GM19397 (cell line): ENCODE measurements at regions not wholly inside any gene's neighbourhood (a gene's known extent, or its start where the extent isn't known, plus 50 kb on each side); places are given as distances from the start of the nearest gene placed in this dataset.

Source experiments
- ATAC-seq: cut with Tn5 transposase; IDR thresholded peaks from one replicate; pipeline ENCODE4 v1.9.1; 2021; ENCODE audit warnings: mild to moderate bottlenecking, moderate library complexity; ENCODE audit not compliant: unreplicated experiment

DNA sequence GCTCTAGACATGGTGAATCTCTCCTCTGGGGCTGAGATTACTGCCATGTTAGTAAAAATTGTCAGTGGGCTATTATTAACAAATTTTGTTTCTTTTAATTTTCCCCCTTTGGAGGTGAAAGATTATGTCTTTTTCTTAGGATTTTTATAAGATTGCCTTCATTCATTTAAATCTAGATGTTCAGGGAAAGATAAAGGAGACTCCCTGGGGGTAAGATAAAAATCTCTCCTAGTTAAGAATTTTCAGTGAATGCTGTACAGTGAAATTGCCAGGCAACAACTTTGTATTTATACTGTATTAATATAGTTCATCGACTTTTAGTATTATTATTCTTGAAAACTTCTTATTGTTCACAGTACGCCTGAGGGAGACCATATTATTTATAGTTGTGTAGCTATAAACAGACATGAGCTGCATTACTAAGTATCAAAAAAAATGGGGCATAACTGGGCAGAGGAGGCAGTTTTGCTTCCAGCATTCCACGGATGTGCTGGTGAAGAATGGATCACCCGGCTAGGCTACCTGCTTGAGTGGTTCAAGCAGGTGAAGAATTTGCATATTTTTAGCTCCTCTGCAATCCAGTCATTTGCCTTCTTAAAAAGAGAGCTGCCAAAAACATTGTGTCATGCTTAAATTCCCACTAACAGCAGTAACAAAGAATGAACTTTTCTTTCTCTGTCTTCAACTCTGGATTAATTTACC, 552.1 kb downstream of the DNAJB9 start:
- ATAC-seq, result no peak

DNA sequence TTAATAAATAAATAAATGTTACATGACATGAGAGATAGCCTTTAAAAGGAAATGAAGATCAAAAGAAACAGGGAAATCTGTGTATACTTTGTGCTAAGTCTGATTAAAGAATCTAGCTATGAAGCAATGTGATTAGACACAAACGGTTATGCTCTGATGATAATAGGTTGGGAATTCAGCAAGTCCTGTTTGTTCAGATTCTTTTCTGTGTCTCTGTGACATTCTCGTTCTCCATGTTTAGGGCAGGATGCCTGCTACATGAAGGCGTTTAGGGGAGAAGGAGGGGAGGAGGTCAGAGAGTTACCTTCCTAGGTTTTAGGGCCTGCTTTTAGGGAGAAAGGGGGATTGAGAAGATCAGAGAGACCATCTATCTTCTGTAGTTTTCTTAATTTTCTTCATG, 555.3 kb downstream of the DNAJB9 start:
- no peak for ATAC-seq

DNA sequence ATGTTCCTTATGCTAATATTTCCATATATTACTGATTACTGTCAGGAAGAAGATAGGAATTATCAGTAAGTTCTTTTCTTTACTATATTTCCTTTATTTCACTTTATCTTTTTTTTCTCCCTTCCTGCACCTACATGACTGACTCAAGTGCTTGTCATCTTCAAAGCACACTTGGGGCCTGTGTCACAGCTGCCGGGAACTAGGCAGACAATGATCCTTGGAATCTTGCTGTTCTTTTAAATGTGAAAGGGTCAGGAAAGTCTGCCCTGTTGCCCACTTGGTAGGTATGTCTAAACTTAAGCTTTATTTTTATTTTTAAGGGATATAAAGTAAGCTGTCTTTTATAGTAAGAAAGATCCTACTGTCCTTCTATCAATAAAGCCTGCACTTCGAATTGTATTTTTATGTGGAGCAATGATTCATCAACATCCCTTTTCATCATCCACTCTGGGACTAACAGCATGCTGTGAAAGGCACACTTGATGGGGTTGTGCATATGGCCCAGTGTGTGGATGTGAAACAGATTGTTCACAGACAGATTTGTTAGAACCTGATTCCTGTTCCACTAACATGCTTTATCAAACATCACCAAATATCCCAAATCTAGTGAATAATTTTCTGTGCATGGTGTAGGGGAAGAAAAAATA, 556.9 kb downstream of the DNAJB9 start:
- no peak for ATAC-seq

GRCh38 chr7:109127145-109127544, 557.5 kb downstream of the DNAJB9 start:
- ATAC-seq, result no peak

GRCh38 chr7:109131141-109131540, 561.5 kb downstream of the DNAJB9 start:
- no peak for ATAC-seq

GRCh38 chr7:109136893-109137292, 567.2 kb downstream of the DNAJB9 start:
- ATAC-seq, result no peak

DNA sequence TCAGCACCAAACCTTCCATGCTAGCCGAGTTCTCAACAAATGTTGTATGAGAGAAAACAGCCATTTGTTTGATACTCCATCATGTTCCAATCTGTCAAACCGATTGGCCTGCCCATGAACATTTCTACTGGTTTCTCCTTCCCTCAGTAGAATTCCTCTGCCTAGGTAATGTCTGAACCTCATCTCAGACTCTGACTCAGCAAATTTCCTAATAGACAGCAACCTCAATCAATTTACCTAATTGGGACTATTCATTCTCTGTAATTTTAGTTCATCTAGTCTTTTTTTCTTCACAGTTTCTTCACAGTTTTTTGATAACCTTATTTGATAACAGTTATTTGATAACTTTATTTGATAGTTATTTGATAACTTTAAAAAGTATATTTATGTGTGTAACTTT, 585.1 kb downstream of the DNAJB9 start:
- no peak for ATAC-seq

- ATAC-seq, result no peak
Observed at GRCh38 chr7:109158246-109158645, 588.6 kb downstream of the DNAJB9 start.

- ATAC-seq, result no peak
Observed at GRCh38 chr7:109176661-109177060, 607.0 kb downstream of the DNAJB9 start.

DNA sequence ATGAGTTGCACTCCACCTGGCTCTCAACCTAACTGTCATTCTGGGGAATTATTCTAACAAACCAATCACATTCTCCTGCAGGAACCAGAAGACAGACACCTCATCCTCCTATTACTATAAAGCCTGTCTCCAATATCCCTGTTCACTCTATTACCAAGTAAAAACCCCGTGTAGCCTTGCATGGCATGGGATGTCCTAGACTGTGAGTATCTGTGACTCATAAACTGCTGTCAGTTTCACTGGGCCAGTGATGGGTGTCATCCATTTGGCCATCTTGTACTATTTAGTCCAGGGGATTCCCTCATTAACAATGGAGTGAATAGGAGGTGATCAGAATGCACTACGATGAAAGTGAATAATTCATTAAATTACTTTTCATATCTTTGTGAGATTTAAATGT, 608.7 kb downstream of the DNAJB9 start:
- ATAC-seq, result no peak

- no peak for ATAC-seq
Observed at GRCh38 chr7:109179601-109180000, 609.9 kb downstream of the DNAJB9 start.

GRCh38 chr7:109190766-109191398, 621.2 kb downstream of the DNAJB9 start:
- no peak for ATAC-seq

DNA sequence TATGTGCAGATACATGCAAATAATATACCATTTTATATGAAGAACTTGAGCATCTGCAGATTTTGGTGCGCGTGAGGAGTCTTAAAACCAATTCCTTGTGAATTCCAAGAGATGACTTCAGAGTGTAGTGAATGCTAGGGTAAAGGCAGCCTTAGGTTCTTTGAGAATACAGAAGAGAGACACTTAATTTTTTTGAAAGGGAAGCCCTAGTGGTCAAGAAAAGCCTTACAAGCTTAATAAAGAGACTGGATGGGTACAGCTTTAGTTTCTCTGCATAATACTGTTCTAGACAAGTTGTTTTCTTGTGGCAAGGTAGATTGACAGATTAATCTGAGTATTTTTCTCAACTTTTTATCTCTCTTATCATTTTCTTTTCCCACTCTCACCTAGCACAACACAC, 636.5 kb downstream of the DNAJB9 start:
- no peak for ATAC-seq

- no peak for ATAC-seq
Observed at GRCh38 chr7:109213081-109213480, 643.4 kb downstream of the DNAJB9 start.

DNA sequence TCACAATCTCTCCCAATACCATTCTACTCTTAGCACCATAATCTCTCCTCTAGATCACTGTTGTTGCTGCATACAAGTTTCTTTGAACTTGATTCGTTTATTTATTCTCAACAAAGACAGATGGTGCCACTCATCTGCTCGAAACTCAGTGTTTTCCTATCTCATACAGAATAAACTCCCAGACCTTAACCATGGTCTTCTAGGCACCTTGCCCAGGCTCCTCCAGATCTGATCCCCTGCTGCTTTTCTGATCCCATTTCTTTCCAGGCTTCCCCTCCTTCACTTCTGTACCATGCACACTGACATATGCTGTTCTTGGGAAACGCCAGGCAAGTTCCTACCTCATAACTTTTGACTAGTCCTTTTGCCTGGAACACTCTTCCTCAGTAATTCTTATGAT, 645.7 kb downstream of the DNAJB9 start:
- ATAC-seq, result no peak

DNA sequence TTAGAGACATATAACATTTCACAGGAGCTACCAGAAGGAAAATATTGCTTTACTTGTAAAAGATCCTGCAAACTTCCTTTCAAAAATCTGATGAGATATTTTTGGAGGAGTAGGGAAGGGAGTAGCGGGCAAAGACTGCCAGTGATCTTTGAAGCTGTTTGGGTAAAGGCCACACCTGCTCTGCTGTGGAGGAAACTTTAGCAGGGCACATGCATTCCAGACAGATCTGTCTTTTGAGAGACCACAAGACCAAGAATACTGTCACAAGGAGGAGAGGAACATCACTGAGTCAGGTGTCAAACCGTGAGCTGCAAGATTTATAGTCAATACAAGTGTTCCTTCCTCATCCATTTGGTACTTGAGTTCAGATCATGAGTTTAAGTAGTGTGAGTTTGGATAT, 654.4 kb downstream of the DNAJB9 start:
- no peak for ATAC-seq

GRCh38 chr7:109226699-109227098, 657.0 kb downstream of the DNAJB9 start:
- no peak for ATAC-seq

- ATAC-seq, result no peak
Observed at GRCh38 chr7:109235316-109235715, 665.6 kb downstream of the DNAJB9 start.

DNA sequence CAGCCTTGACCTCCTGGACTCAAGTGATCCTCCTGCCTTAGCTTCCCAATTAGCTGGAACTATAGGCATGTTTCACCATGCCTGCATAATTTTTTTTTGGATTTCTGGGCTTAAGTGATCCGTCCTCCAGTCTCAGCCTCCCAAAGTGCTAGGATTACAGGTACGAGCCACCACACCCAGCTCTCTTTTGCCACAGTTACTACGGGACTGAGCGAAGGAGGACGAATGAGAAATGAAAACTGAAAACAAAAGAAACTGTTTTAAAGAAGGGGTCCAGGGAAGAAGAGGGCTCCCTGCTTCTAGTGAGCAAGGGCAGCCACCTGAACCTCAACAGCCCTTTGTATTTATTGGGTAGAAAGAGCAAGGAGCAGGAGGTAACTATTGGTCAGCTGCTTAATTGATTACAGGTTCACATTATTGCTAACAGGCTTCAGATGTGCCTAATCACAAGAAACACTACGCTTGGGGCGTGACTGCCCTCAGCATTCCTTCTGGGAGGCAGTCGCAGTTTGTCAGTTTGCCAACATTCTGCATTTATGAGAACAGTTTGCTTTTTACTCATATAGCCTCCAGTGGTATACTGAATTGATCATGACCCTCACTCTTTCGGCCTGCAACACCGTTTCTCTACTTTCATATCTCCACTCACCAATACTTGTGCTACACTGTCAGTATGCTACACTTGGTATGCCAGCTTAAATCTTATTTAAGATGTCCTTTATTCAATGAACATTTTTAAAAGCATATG, 676.8 kb downstream of the DNAJB9 start:
- ATAC-seq, result no peak

DNA sequence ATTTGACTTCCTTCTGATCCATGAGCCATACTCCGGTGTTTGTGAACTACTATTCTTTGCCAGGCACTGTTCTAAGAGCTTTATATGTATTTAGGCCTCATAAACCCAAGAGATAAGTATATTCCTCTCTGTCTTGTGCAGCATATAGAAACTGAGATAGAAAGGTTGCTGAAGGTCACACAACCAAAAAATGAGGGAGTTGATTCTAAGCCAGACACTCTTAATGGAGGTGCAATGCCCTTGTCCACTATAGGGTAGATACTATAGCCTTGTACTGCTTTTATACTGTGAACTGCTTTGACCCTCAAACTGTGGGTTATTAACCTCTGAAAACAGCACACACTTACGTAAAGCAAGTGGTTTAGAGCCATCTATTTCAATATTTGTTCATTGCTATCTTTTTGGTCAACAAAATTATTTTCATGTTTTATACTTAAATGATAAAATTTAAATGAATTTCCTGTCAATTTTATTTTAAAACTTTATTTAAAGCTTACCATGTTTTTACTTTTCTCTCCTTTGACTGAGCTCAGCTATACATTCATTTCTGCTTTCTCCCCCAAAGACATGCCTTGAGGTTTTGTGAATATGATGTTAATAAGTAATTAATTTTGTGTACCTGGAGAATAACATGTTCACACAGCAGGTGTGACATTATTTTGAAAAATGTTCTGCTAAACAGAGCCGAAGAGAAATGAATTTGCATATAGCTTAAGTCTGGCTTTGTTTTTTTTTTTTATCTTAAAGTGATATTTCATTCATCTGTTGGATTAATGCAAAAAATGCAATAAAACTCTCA, 687.3 kb downstream of the DNAJB9 start:
- no peak for ATAC-seq

GRCh38 chr7:109259151-109259550, 689.5 kb downstream of the DNAJB9 start:
- ATAC-seq, result peak; percentile 78
